B cell (primary cell): ENCODE measurements at regions not wholly inside any gene's neighbourhood (a gene's known extent, or its start where the extent isn't known, plus 50 kb on each side); places are given as distances from the start of the nearest gene placed in this dataset.

Experiments used
- ATAC-seq: fragments of 200-7000 bp; cut with Tn5 transposase; one replicate; pipeline ENCODE4 v1.10.0; 2021; ENCODE audit warnings: low read depth, mild to moderate bottlenecking, moderate number of reproducible peaks, moderate library complexity
- CTCF ChIA-PET: fragments of 350-600 bp; sonication (Branson Sonifier 250); formaldehyde crosslinking; loops from one replicate; lab custom pipeline; 2021; ENCODE audit warnings: antibody characterized with exemption, inconsistent platforms; lab: Charles Lee
- POLR2A ChIA-PET: fragments of 350-600 bp; sonication (Branson Sonifier 250); formaldehyde crosslinking; loops from one replicate; lab custom pipeline; 2021; ENCODE audit warnings: antibody characterized with exemption; lab: Charles Lee
- DNase-seq: peaks from one replicate; pipeline ENCODE4 v3.0.0; 2013
- H2AFZ ChIP-seq: 2 replicates; pipeline ENCODE4 v1.6.1; 2012; ENCODE audit warnings: mild to moderate bottlenecking, low read depth, low read length; ENCODE audit not compliant: insufficient read depth, poor library complexity, severe bottlenecking
- H3K27ac ChIP-seq, 2 donors: 1 replicate in 1 of 2; 2 replicates in 1 of 2; pipeline ENCODE4 v1.5.1; 2012 to 2013; ENCODE audit warnings: low read length in 2 of 2, mild to moderate bottlenecking in 2 of 2, moderate library complexity in 1 of 2
- H3K27me3 ChIP-seq, 4 experiments: fragments of 200-600 bp in 1 of 4; sonication (generic) in 1 of 4; replicated peaks in 1 of 4; 1 replicate in 2 of 4; 2 replicates in 2 of 4; pipeline versions ENCODE4 v1.6.1 to v1.7.0; 2013 to 2016; ENCODE audit warnings: low read length in 3 of 4, mild to moderate bottlenecking in 2 of 4, mixed read lengths in 1 of 4, moderate library complexity in 1 of 4; ENCODE audit not compliant: insufficient read depth in 4 of 4, control insufficient read depth in 3 of 4; ENCODE audit errors: control extremely low read depth in 1 of 4
- H3K36me3 ChIP-seq, 2 experiments: replicated peaks in 1 of 2; 1 replicate in 1 of 2; 2 replicates in 1 of 2; pipeline versions ENCODE4 v1.6.1 to v1.7.1; 2013; ENCODE audit warnings: low read length in 1 of 2; ENCODE audit not compliant: insufficient read depth in 2 of 2, control insufficient read depth in 1 of 2; ENCODE audit errors: control extremely low read depth in 1 of 2, extremely low read depth in 1 of 2
- H3K4me1 ChIP-seq, 2 donors: fragments of 200-600 bp in 1 of 2; sonication (generic) in 1 of 2; 1 replicate in 1 of 2; 2 replicates in 1 of 2; pipeline versions ENCODE4 v1.5.1 to v1.6.1; 2013 to 2017; ENCODE audit warnings: low read length in 2 of 2; ENCODE audit not compliant: control insufficient read depth in 2 of 2, insufficient read depth in 2 of 2
- H3K4me2 ChIP-seq: replicated peaks from 2 replicates; pipeline ENCODE3; 2012; ENCODE audit warnings: mild to moderate bottlenecking, low read depth, low read length; ENCODE audit not compliant: poor library complexity, severe bottlenecking
- H3K4me3 ChIP-seq, 5 experiments: fragments of 200-600 bp in 1 of 5; sonication (generic) in 1 of 5; 1 replicate in 3 of 5; 2 replicates in 2 of 5; pipeline versions ENCODE4 v1.5.1 to v1.7.0; 2011 to 2016; ENCODE audit warnings: low read length in 4 of 5, mild to moderate bottlenecking in 4 of 5, low read depth in 2 of 5, control low read depth in 1 of 5, moderate library complexity in 1 of 5; ENCODE audit not compliant: insufficient read depth in 1 of 5; ENCODE audit errors: control extremely low read depth in 1 of 5, extremely low read depth in 1 of 5
- H3K79me2 ChIP-seq: fragments of 200-600 bp; sonication (generic); one replicate; pipeline ENCODE4 v1.6.0; 2016; ENCODE audit warnings: low read length; ENCODE audit not compliant: control insufficient read depth, insufficient read depth
- H3K9ac ChIP-seq: fragments of 200-600 bp; sonication (generic); 2 replicates; pipeline ENCODE4 v1.6.1; 2017; ENCODE audit warnings: mild to moderate bottlenecking, low read length, moderate library complexity
- H3K9me3 ChIP-seq, 3 donors: one replicate each; pipeline versions ENCODE4 v1.6.1 to v1.7.1; 2013; ENCODE audit warnings: low read length in 2 of 3; ENCODE audit not compliant: control insufficient read depth in 2 of 3, insufficient read depth in 1 of 3; ENCODE audit errors: control extremely low read depth in 1 of 3
- H4K20me1 ChIP-seq: 2 replicates; pipeline ENCODE4 v1.6.0; 2012; ENCODE audit warnings: mild to moderate bottlenecking, low read length; ENCODE audit not compliant: insufficient read depth, control insufficient read depth, poor library complexity, severe bottlenecking
- H3K27ac Mint-ChIP-seq: one replicate; pipeline ENCODE4 v1.8.0; 2021; ENCODE audit warnings: mixed read lengths
- H3K27me3 Mint-ChIP-seq: one replicate; pipeline ENCODE4 v1.8.0; 2021; ENCODE audit warnings: mixed read lengths
- H3K4me1 Mint-ChIP-seq: one replicate; pipeline ENCODE4 v1.8.0; 2021; ENCODE audit warnings: mixed read lengths
- H3K4me3 Mint-ChIP-seq: one replicate; pipeline ENCODE4 v1.8.0; 2021; ENCODE audit warnings: mixed read lengths
- H3K9me3 Mint-ChIP-seq: one replicate; pipeline ENCODE4 v1.8.0; 2022; ENCODE audit warnings: mixed read lengths; ENCODE audit not compliant: insufficient read depth
- CTCF ChIP-seq: fragments of 200-600 bp; IDR thresholded peaks from one replicate; pipeline ENCODE4 v1.8.0; 2022; ENCODE audit warnings: antibody characterized with exemption, mild to moderate bottlenecking
- EZH2 ChIP-seq: IDR thresholded peaks from 2 replicates; pipeline ENCODE4 v1.6.1; 2012; ENCODE audit warnings: borderline replicate concordance, low read depth, mild to moderate bottlenecking, moderate library complexity, low read length; ENCODE audit not compliant: insufficient read depth, poor library complexity, severe bottlenecking
- WGBS: methylation state at CpG from one replicate; pipeline ENCODE4 v1.1.5; 2013; ENCODE audit warnings: missing lambda C conversion rate; ENCODE audit not compliant: insufficient coverage; 5-methylcytosine and 5-hydroxymethylcytosine counted together
- intact Hi-C: fragments of 100-400 bp; cut with micrococcal nuclease; formaldehyde crosslinking; loops from one replicate; pipeline ENCODE4 v1.10.0; 2022

- Histone ChIP-seq H3K4me3 (no peak overlapping the region), H3K36me3 (no peaks in the 10 kb centered on the region), H3K27ac (no peak overlapping the region), H4K20me1 (no peaks in the 10 kb centered on the region), H3K4me2 (no peak overlapping the region), H3K79me2 (no peaks in the 10 kb centered on the region), H3K27me3 (no peaks in the 10 kb centered on the region), H2AFZ (no peak overlapping the region), H3K9me3 (peaks cover 0 to 6% (median 0%) of the 10 kb centered on the region in 3 donors), H3K4me1 (no peaks in the 10 kb centered on the region), H3K9ac (no peak overlapping the region)
- intact Hi-C loops = no loop called here
- CTCF ChIA-PET = no interaction called here
- ATAC-seq = no peak
- no peak overlapping the region for H3K4me3 Mint-ChIP-seq
- H3K9me3 Mint-ChIP-seq = no peaks in the 10 kb centered on the region
- H3K27me3 Mint-ChIP-seq = no peaks in the 10 kb centered on the region
- no peak overlapping the region for H3K27ac Mint-ChIP-seq
- WGBS = no CpG with 5 or more reads among the region's 1 CpG
- POLR2A ChIA-PET = no interaction called here
- no peaks in the 10 kb centered on the region for H3K4me1 Mint-ChIP-seq
- no peak for DNase-seq
- TF ChIP-seq EZH2 (no peak), CTCF (no peak)
These were observed 1923.6 kb upstream of the PIK3C3 start for GRCh38 chr18:40031435-40031834.

GRCh38 chr18:40019797-40020392 is 1935.1 kb upstream of the PIK3C3 start:
- ChIA-PET CTCF (no interaction called here), POLR2A (no interaction called here)
- Mint-ChIP-seq H3K27ac (no peak overlapping the region), H3K27me3 (no peaks in the 10 kb centered on the region), H3K4me3 (no peak overlapping the region), H3K4me1 (no peaks in the 10 kb centered on the region), H3K9me3 (no peaks in the 10 kb centered on the region)
- Histone ChIP-seq H3K9ac (no peak overlapping the region), H4K20me1 (no peaks in the 10 kb centered on the region), H3K4me2 (no peak overlapping the region), H3K79me2 (no peaks in the 10 kb centered on the region), H2AFZ (no peak overlapping the region), H3K4me1 (no peaks in the 10 kb centered on the region), H3K27me3 (no peaks in the 10 kb centered on the region), H3K36me3 (no peaks in the 10 kb centered on the region), H3K9me3 (no peaks in the 10 kb centered on the region), H3K4me3 (no peak overlapping the region), H3K27ac (no peak overlapping the region)
- intact Hi-C loops = no loop called here
- DNase-seq (no peak), ATAC-seq (no peak)
- 83% methylated on average over 1 of the region's 2 CpGs for WGBS
- TF ChIP-seq EZH2 (no peak), CTCF (no peak)
